ENCODE measurements at regions not wholly inside any gene's neighbourhood (a gene's known extent, or its start where the extent isn't known, plus 50 kb on each side); places are given as distances from the start of the nearest gene placed in this dataset.

DNA sequence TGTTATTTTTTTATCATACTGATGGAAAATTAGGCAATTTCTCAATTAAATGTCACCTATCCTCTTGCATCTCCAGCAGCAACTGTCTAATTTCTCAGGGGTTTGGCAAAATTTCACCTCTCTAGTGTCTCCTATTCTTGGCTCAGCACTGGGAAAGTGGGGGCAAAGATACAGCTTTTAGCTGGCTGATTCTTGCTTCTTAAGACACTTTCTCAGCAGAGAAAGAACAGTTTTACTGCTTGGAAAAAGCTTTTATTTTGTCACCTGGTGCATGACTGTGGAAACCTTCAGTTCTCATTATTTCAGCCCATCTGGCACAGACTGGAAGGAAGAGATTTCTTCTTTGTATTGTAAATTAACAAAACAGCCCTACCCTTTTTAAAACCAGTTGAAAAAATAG lies 283.6 kb upstream of the SGCD start:
- Histone ChIP-seq H3K9me3 (ENCODE audit: insufficient read depth, low read length, severe bottlenecking) (no peaks in the 10 kb centered on the region), H3K4me3 (ENCODE audit: low read depth in 1 of 2, low read length in 2 of 2) (no peak overlapping the region), H2AFZ (ENCODE audit: low read depth, low read length) (no peak overlapping the region), H3K27ac (ENCODE audit: low read length) (no peak overlapping the region), H4K20me1 (ENCODE audit: insufficient read depth, low read length) (no peaks in the 10 kb centered on the region), H3K4me2 (ENCODE audit: insufficient read depth, low read length) (no peak overlapping the region), H3K4me1 (ENCODE audit: insufficient read depth, low read length) (no peaks in the 10 kb centered on the region), H3K79me2 (ENCODE audit: insufficient read depth, low read length) (no peaks in the 10 kb centered on the region), H3K9ac (ENCODE audit: low read depth, low read length) (no peak overlapping the region), H3K36me3 (ENCODE audit: insufficient read depth, low read length) (no peaks in the 10 kb centered on the region), H3K27me3 (ENCODE audit: insufficient read depth, low read length, poor library complexity) (no peaks in the 10 kb centered on the region)
- DNase-seq: no peak
- ATAC-seq (ENCODE audit: insufficient read depth, low read depth): no peak
- TF ChIP-seq, protein P1, sequence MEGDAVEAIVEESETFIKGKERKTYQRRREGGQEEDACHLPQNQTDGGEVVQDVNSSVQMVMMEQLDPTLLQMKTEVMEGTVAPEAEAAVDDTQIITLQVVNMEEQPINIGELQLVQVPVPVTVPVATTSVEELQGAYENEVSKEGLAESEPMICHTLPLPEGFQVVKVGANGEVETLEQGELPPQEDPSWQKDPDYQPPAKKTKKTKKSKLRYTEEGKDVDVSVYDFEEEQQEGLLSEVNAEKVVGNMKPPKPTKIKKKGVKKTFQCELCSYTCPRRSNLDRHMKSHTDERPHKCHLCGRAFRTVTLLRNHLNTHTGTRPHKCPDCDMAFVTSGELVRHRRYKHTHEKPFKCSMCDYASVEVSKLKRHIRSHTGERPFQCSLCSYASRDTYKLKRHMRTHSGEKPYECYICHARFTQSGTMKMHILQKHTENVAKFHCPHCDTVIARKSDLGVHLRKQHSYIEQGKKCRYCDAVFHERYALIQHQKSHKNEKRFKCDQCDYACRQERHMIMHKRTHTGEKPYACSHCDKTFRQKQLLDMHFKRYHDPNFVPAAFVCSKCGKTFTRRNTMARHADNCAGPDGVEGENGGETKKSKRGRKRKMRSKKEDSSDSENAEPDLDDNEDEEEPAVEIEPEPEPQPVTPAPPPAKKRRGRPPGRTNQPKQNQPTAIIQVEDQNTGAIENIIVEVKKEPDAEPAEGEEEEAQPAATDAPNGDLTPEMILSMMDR (IDR thresholded peaks at IDR 0.05; ENCODE audit: borderline replicate concordance, extremely low read depth, low read length, poor library complexity, severe bottlenecking): no peak

DNA sequence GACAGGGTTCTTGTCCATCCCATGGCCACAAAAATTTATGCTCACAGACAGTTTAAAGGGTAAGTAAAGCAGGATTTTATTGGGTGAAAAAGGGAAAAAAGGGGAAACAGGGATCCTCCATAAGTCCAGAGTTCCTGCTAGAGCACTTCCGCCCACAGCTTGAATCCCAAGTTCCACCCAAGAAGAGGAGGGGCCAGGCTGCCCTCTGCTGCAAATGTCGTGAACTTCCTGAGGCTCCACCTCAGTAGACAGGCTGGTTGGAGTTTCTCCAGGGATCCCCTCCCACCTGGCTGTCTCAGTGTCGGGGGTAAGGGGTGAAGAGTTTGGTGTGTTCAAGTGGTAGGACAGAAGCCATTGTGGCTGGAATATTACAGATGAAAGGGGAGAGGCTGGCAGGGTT lies 275.0 kb upstream of the SGCD start:
- Histone ChIP-seq H3K36me3 (ENCODE audit: insufficient read depth, low read length) (no peaks in the 10 kb centered on the region), H3K4me2 (ENCODE audit: insufficient read depth, low read length) (no peak overlapping the region), H3K4me1 (ENCODE audit: insufficient read depth, low read length) (no peaks in the 10 kb centered on the region), H3K9me3 (ENCODE audit: insufficient read depth, low read length, severe bottlenecking) (no peaks in the 10 kb centered on the region), H4K20me1 (ENCODE audit: insufficient read depth, low read length) (no peaks in the 10 kb centered on the region), H3K4me3 (ENCODE audit: low read depth in 1 of 2, low read length in 2 of 2) (no peak overlapping the region), H3K27ac (ENCODE audit: low read length) (no peak overlapping the region), H3K27me3 (ENCODE audit: insufficient read depth, low read length, poor library complexity) (no peaks in the 10 kb centered on the region), H3K79me2 (ENCODE audit: insufficient read depth, low read length) (no peaks in the 10 kb centered on the region), H3K9ac (ENCODE audit: low read depth, low read length) (no peak overlapping the region), H2AFZ (ENCODE audit: low read depth, low read length) (no peak overlapping the region)
- peak; percentile 4 for DNase-seq
- ATAC-seq (ENCODE audit: insufficient read depth, low read depth): no peak
- no peak for TF ChIP-seq EZH2 (IDR thresholded peaks at IDR 0.05; ENCODE audit: borderline replicate concordance, low read depth, low read length, severe bottlenecking)
- TF ChIP-seq, protein P1 (IDR thresholded peaks at IDR 0.05; ENCODE audit: borderline replicate concordance, extremely low read depth, low read length, poor library complexity, severe bottlenecking): peak; percentile 17

DNA sequence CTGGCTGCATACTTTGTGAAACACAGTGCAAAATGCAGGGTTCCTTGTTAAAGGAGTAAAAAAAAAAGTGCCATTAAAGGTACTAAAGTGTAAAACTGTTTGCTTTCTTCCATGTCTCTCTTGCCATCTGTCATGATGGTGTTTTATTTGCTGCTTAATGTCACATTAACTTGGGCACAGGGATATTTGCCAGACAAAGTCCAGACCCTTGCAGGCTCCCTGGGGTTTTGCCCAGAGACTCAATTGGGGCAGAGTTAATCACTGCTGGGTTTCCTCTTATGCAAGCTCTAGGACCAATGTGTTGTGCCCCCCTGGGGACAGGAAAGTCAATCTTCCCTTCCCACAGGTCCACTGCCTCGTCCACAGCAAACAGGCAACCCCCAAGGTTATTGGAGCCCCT lies 274.3 kb upstream of the SGCD start:
- ATAC-seq (ENCODE audit: insufficient read depth, low read depth) (no peak), DNase-seq (no peak)
- Histone ChIP-seq H3K27me3 (ENCODE audit: insufficient read depth, low read length, poor library complexity) (no peaks in the 10 kb centered on the region), H3K4me2 (ENCODE audit: insufficient read depth, low read length) (no peak overlapping the region), H4K20me1 (ENCODE audit: insufficient read depth, low read length) (no peaks in the 10 kb centered on the region), H2AFZ (ENCODE audit: low read depth, low read length) (no peak overlapping the region), H3K36me3 (ENCODE audit: insufficient read depth, low read length) (no peaks in the 10 kb centered on the region), H3K9me3 (ENCODE audit: insufficient read depth, low read length, severe bottlenecking) (no peaks in the 10 kb centered on the region), H3K4me1 (ENCODE audit: insufficient read depth, low read length) (no peaks in the 10 kb centered on the region), H3K79me2 (ENCODE audit: insufficient read depth, low read length) (no peaks in the 10 kb centered on the region), H3K4me3 (ENCODE audit: low read depth in 1 of 2, low read length in 2 of 2) (no peak overlapping the region), H3K27ac (ENCODE audit: low read length) (no peak overlapping the region), H3K9ac (ENCODE audit: low read depth, low read length) (no peak overlapping the region)
- no peak for TF ChIP-seq EZH2 (IDR thresholded peaks at IDR 0.05; ENCODE audit: borderline replicate concordance, low read depth, low read length, severe bottlenecking)
- TF ChIP-seq, protein P1 (IDR thresholded peaks at IDR 0.05; ENCODE audit: borderline replicate concordance, extremely low read depth, low read length, poor library complexity, severe bottlenecking): no peak

DNA sequence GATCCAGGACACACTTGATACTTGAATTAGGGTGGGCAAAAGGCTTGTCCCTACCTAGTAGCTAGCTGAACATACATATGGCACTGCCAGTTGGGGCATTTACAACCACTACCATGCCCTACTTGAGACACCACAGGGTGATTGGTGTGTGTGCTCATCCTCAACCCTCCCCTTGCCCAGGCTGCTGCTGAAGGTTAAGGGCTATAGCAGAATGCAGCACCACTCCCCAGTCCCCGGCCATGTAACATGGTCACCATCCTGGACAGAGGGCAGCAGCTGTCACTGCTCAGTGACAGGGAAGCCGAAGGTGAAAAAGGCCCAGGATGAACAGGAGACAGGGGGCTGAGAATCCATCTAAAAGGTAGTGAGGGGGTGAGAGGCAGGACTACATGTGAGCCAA lies 273.9 kb upstream of the SGCD start:
- H3K27me3 ChIP-seq (ENCODE audit: insufficient read depth, low read length, poor library complexity): no peaks in the 10 kb centered on the region
- H3K4me2 ChIP-seq (ENCODE audit: insufficient read depth, low read length): no peak overlapping the region
- no peak overlapping the region for H2AFZ ChIP-seq (ENCODE audit: low read depth, low read length)
- ATAC-seq (ENCODE audit: insufficient read depth, low read depth) (no peak), DNase-seq (no peak)
- no peaks in the 10 kb centered on the region for H3K4me1 ChIP-seq (ENCODE audit: insufficient read depth, low read length)
- no peak overlapping the region for H3K27ac ChIP-seq (ENCODE audit: low read length)
- H3K4me3 ChIP-seq (ENCODE audit: low read depth in 1 of 2, low read length in 2 of 2): no peak overlapping the region
- no peaks in the 10 kb centered on the region for H4K20me1 ChIP-seq (ENCODE audit: insufficient read depth, low read length)
- no peaks in the 10 kb centered on the region for H3K9me3 ChIP-seq (ENCODE audit: insufficient read depth, low read length, severe bottlenecking)
- H3K79me2 ChIP-seq (ENCODE audit: insufficient read depth, low read length): no peaks in the 10 kb centered on the region
- H3K9ac ChIP-seq (ENCODE audit: low read depth, low read length): no peak overlapping the region
- H3K36me3 ChIP-seq (ENCODE audit: insufficient read depth, low read length): no peaks in the 10 kb centered on the region
- TF ChIP-seq EZH2 (IDR thresholded peaks at IDR 0.05; ENCODE audit: borderline replicate concordance, low read depth, low read length, severe bottlenecking): no peak
- TF ChIP-seq, protein P1 (IDR thresholded peaks at IDR 0.05; ENCODE audit: borderline replicate concordance, extremely low read depth, low read length, poor library complexity, severe bottlenecking): no peak

Measured in DND-41 (cell line).